Mononuclear cell (primary cell): ENCODE measurements at regions not wholly inside any gene's neighbourhood (a gene's known extent, or its start where the extent isn't known, plus 50 kb on each side); places are given as distances from the start of the nearest gene placed in this dataset.

Experiments used
- H3K27me3 ChIP-seq: 2 replicates; pipeline ENCODE4 v1.6.0; 2011; ENCODE audit warnings: low read length, control low read depth; ENCODE audit not compliant: insufficient read depth
- H3K4me1 ChIP-seq: 2 replicates; pipeline ENCODE4 v1.5.1; 2011; ENCODE audit warnings: mild to moderate bottlenecking, low read length, control low read depth; ENCODE audit not compliant: insufficient read depth
- H3K4me3 ChIP-seq: 2 replicates; pipeline ENCODE4 v1.5.1; 2011; ENCODE audit warnings: mild to moderate bottlenecking, low read length, moderate library complexity
- H3K9me3 ChIP-seq: 2 replicates; pipeline ENCODE4 v1.5.1; 2011; ENCODE audit warnings: low read depth, mild to moderate bottlenecking, control low read depth, low read length

- H3K9me3 ChIP-seq: no peaks in the 10 kb centered on the region
- peak overlapping the region; percentile 12 for H3K4me3 ChIP-seq
- H3K4me1 ChIP-seq: peaks cover 16% of the 10 kb centered on the region
- H3K27me3 ChIP-seq: peaks cover 8% of the 10 kb centered on the region
Observed at GRCh38 chr6:56851541-56852259, 103.2 kb upstream of the BEND6 start.

- H3K4me1 ChIP-seq: peaks cover 16% of the 10 kb centered on the region
- H3K9me3 ChIP-seq: no peaks in the 10 kb centered on the region
- peak overlapping the region; percentile 12 for H3K4me3 ChIP-seq
- peaks cover 8% of the 10 kb centered on the region for H3K27me3 ChIP-seq
Observed at GRCh38 chr6:56851074-56851473, 103.8 kb upstream of the BEND6 start.

- no peaks in the 10 kb centered on the region for H3K9me3 ChIP-seq
- H3K4me1 ChIP-seq: peaks cover 16% of the 10 kb centered on the region
- peaks cover 8% of the 10 kb centered on the region for H3K27me3 ChIP-seq
- H3K4me3 ChIP-seq: no peak overlapping the region
Observed at GRCh38 chr6:56850626-56851025, 104.3 kb upstream of the BEND6 start.

- peaks cover 8% of the 10 kb centered on the region for H3K27me3 ChIP-seq
- peaks cover 16% of the 10 kb centered on the region for H3K4me1 ChIP-seq
- H3K4me3 ChIP-seq: no peak overlapping the region
- H3K9me3 ChIP-seq: no peaks in the 10 kb centered on the region
Observed at GRCh38 chr6:56849896-56850295, 105.0 kb upstream of the BEND6 start.

GRCh38 chr6:56848105-56848504, 106.8 kb upstream of the BEND6 start:
- H3K9me3 ChIP-seq: no peaks in the 10 kb centered on the region
- peaks cover 23% of the 10 kb centered on the region for H3K4me1 ChIP-seq
- H3K4me3 ChIP-seq: no peak overlapping the region
- peaks cover 8% of the 10 kb centered on the region for H3K27me3 ChIP-seq

- H3K27me3 ChIP-seq: peaks cover 10% of the 10 kb centered on the region
- no peaks in the 10 kb centered on the region for H3K9me3 ChIP-seq
- no peak overlapping the region for H3K4me3 ChIP-seq
- H3K4me1 ChIP-seq: peaks cover 13% of the 10 kb centered on the region
Observed at GRCh38 chr6:56845032-56845431, 109.9 kb upstream of the BEND6 start.

- peaks cover 17% of the 10 kb centered on the region for H3K4me1 ChIP-seq
- no peaks in the 10 kb centered on the region for H3K9me3 ChIP-seq
- H3K27me3 ChIP-seq: peaks cover 13% of the 10 kb centered on the region
- H3K4me3 ChIP-seq: peak overlapping the region; percentile 37
Observed at GRCh38 chr6:56843476-56844349, 111.2 kb upstream of the BEND6 start.

GRCh38 chr6:56842686-56843475, 112.0 kb upstream of the BEND6 start:
- Histone ChIP-seq H3K4me1 (peaks cover 17% of the 10 kb centered on the region), H3K9me3 (no peaks in the 10 kb centered on the region), H3K27me3 (peaks cover 13% of the 10 kb centered on the region), H3K4me3 (peak overlapping the region; percentile 28)

- Histone ChIP-seq H3K27me3 (peaks cover 13% of the 10 kb centered on the region), H3K9me3 (no peaks in the 10 kb centered on the region), H3K4me3 (no peak overlapping the region), H3K4me1 (peaks cover 17% of the 10 kb centered on the region)
Observed at GRCh38 chr6:56841751-56842150, 113.2 kb upstream of the BEND6 start.

- H3K27me3 ChIP-seq: peaks cover 13% of the 10 kb centered on the region
- no peaks in the 10 kb centered on the region for H3K9me3 ChIP-seq
- H3K4me3 ChIP-seq: no peak overlapping the region
- peaks cover 17% of the 10 kb centered on the region for H3K4me1 ChIP-seq
Observed at GRCh38 chr6:56841381-56841749, 113.5 kb upstream of the BEND6 start.

- no peak overlapping the region for H3K4me3 ChIP-seq
- no peaks in the 10 kb centered on the region for H3K9me3 ChIP-seq
- peaks cover 13% of the 10 kb centered on the region for H3K27me3 ChIP-seq
- peaks cover 17% of the 10 kb centered on the region for H3K4me1 ChIP-seq
Observed at GRCh38 chr6:56840467-56841380, 114.2 kb upstream of the BEND6 start.

GRCh38 chr6:56839533-56840183, 115.2 kb upstream of the BEND6 start:
- H3K4me1 ChIP-seq: peaks cover 17% of the 10 kb centered on the region
- no peak overlapping the region for H3K4me3 ChIP-seq
- H3K27me3 ChIP-seq: peaks cover 13% of the 10 kb centered on the region
- H3K9me3 ChIP-seq: no peaks in the 10 kb centered on the region

GRCh38 chr6:56838965-56839364, 115.9 kb upstream of the BEND6 start:
- H3K4me3 ChIP-seq: no peak overlapping the region
- H3K4me1 ChIP-seq: peaks cover 14% of the 10 kb centered on the region
- peaks cover 13% of the 10 kb centered on the region for H3K27me3 ChIP-seq
- no peaks in the 10 kb centered on the region for H3K9me3 ChIP-seq
